ENCODE measurements at regions not wholly inside any gene's neighbourhood (a gene's known extent, or its start where the extent isn't known, plus 50 kb on each side); places are given as distances from the start of the nearest gene placed in this dataset.

DNA sequence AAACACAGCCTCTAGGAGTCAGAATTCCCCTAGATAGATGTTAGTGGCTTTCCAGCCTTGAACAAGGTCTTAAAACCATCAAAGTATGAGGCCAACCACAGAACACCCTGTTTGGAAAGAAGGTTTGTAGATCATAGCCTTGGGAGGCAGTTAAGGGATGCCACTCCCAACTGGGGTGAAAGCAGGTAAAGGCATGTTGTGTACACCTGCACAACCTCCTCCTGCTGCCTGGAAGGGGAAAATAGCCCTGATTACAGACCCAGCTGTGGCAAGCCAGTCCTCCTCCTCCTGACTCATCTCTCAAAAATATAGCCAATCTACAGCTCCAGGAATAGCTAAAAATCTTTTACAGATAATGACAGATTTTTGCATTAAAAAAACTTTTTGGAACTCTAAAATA lies 108.1 kb downstream of the RBM43 start:
- no peak for FAIRE-seq

DNA sequence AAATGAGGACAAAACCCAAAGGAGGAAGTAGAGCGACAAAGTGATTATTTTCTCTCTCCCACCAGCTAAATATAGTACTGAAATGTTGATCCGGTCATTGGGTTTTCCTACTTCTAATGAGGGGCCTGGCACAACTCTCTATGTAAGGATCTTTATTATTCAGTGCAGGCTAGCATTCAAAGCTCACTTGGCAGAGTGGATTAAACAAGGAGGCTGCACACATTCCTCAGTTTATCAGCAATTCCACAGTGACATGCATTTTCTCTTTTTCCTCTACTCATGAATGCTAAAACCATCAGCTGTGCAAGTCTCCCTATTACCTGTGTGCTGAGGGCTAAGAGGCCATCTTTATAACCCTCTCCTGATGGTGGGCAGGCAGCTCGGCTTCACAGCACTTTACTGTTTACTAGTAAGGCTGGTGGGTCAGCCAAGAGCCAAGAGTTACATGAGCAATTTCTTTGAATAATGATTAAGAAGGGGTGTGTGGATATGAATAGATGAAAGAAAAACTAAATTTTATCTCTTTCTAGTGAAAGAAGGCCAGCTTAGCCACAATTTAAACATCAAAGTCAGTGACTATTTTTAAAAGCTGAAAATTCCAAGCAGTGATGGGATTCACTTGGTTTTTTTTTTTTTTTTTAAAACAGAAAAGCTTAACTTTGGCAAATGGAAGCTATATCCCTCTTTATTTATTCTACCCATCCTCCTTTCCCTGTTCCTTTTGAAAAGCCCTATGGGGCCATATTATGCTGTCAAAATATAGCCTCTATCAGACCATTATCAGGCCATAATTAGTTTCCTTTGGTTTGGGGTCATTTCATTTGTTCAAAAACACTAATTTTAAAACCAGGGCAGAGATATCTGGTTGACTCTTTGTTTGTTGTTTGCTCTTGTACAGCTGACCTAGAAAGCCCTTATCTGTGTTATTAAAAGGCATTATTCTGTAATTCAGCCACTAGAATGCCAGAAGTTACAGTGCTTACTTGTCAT lies 111.0 kb downstream of the RBM43 start:
- no peak for FAIRE-seq

DNA sequence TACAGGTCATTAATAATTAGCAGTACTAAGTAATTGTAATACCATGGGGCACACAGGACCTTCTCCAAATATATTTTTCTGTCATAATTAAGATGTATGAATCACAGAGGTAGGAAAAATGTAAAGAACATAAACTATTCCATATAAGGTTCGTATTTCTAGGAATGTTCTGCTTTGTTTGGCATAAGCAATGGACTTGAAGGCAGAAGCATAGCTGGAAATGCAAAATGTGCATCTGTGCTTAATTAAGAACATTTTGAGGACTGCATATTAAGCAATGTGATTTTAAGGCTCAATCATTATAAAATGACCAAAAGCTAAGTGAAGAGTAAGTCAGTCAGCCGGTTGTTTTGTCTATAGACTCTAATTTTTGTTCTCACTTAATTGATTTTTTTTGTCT lies 123.2 kb downstream of the RBM43 start:
- no peak for FAIRE-seq

DNA sequence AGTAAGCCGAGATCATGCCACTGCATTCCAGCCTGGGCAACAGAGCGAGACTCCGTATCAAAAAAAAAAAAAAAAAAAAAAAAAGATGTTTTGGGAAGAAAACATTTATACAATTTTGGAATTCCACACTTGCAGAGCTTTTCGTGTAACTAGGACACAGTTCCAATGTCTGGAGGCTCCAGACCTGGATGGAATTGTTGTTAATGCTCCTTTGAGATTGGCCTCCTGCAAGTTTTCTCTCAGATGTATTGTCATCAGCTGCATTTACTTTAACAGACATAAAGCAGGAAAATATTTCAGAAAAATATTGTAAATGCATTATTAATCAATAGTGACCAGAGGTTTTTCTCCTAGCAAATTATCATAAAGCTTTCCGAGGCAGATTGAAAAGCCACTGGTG lies 124.1 kb downstream of the RBM43 start:
- FAIRE-seq: no peak

DNA sequence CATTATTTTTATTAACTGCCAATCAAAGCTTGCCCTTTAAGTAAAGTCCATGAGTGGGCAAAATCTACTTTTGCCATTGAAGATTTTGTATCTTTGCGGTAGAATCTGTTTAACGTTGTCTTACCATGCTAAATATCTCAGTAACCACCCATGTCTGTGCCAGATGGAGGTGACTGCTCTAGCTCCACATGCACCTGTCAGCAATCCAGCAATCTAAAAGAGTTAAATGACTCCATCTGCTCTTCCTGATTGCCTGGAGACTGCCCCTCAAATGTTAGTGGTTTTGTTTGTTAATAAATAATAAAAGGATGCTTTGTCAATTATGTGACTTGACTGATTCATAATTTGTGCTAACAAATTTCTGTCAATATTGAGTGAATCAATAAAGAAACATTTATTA lies 141.7 kb downstream of the RBM43 start:
- no peak for FAIRE-seq

DNA sequence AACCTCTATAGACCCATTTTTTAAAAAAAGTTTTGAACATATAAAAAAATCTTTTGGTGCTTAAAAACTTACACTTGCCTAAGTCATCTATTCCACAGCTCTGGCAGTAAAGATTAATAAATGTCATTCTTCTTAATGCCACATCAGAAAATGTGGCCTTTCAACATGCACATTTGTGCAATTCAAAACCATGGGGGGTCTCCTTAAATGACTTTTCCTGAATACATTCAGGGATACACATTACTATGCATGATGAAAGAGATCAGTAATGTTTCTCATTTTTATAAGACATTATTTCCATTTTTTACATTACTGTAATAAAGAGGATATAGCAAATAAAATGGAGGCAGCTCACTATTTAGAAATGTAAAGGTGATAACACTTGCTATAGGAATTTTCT lies 142.3 kb downstream of the RBM43 start:
- FAIRE-seq: no peak

DNA sequence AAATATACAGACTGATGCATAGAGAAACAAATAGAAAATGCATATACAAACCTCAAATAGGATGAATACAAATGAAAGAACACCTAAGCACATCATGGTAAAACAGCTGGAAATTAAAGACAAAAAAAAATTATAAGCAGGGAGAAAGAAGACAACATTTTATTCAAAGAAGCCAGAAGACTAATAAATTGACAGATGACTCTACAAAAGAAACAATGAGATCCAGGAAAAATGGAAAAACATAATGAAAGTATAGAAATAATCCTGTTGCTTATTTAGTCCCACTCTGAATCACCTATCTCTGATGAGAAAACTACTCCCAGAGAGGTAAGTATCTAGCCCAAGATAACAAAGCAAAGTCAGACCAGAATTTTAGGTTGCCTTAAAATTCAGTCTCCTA lies 143.4 kb downstream of the RBM43 start:
- no peak for FAIRE-seq

DNA sequence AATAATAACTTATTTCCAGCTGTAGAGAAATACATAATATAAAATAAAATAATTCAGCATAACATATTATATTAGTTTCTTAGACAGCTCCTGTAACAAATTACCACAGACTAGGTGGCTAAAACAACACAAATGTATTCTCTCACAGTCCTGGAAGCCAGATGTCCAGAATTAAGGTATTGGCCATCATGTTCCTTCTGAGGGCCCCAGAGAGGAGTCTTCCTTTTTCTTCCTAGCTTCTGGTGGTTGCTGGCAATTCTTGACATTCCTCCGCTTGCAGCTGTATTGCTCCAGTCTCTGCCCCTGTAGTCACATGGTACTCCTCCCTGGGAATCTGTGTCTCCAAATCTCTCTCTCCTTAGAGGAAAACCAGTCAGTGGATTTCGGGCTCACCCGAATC lies 146.8 kb downstream of the RBM43 start:
- FAIRE-seq: no peak

DNA sequence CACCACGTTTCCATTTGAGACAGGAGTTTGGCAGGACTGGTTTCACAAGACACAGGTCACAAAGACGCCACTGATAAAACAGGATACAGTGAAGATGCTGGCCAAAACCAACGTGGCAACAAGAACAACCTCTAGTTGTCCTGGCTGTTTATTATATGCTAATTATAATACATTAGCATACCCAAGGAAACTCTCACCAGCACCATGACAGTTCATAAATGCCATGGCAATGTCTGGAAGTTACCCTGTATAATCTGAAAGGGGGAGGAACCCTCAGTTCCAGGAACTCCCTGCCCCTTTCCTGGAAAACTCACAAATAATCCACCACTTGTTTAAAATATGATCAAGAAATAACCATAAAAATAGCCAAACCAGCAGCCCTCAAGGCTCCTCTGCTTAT lies 148.3 kb downstream of the RBM43 start:
- no peak for FAIRE-seq

DNA sequence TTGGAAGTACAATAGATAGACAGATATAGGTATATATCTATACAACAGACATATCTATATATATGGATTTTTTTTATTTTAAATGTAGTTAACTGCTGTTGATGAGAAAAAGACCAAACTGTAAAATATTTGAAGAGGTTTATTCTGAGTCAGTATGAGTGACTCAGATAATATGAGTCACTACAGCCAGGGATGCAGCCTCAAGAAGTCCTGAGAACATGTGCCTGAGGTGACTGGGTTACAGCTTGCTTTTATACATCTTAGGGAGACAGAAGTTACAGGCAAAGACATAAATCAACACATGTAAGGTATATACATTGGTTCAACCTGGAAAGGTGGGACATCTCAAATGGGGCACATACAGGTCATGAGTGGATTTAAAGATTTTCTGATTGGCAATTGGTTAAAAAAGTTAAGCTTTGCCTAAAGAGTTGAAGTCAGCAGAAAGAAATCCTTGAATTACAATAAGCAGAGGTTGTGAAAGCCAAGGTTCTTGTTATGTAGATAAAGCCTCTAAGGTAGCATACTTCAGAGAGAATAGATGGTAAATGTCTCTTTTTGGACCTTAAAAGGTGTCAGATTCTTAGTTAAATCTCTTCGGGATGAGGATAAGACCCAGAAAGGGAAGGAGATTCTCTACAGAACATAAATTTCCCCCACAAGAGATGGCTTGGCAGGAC lies 149.9 kb downstream of the RBM43 start:
- no peak for FAIRE-seq

DNA sequence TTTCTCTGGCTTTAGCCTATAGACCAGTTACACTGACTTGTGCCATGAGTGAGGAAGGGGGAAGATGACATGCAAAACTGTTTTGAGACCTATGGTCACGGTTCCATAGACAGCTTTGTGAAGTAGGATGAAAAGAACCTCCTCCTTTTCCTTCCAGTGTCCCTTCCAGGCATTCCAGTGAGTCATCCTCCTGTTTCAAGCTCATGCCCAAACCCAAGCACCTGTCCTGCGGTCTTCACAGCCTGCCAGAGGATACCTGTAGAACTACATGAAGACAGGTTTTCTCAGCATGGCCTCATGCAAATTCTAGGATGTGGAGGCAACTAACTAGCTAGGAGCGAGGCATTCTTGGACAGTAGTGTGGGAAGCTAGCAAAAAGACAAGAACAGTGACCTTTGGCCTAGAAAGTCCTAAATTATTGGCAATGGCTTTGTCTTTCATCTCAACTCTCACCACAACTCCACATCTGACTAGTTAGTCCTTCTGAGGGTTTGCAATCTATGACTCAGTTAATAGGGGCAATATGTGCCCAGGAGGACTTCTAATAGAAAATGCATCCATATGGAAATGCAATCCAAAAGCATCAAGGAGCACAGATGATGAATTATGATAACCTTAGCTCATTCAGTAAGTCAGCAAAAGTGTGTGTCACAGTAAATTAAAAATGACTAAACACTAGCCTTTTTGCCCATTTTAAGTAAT lies 154.7 kb downstream of the RBM43 start:
- no peak for FAIRE-seq

DNA sequence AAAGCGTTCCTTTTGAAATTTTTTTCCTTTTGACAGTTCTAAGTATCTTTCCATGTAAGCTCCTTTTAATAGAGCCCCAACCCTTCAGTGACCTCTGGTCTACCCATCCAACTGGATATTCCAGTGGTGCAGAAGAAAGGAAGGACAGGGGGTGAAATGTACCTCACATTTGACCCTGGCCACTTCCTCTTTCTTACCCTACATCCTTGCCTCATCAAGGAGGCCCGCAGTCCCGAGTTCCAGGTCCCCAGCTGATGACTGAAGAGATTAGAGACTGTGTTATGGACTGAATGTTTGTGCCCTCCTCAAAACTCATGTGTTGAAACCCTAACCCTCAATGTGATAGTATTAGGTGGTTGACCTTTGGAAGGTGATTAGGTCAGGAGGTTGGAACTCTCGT lies 158.1 kb downstream of the RBM43 start:
- FAIRE-seq: no peak

DNA sequence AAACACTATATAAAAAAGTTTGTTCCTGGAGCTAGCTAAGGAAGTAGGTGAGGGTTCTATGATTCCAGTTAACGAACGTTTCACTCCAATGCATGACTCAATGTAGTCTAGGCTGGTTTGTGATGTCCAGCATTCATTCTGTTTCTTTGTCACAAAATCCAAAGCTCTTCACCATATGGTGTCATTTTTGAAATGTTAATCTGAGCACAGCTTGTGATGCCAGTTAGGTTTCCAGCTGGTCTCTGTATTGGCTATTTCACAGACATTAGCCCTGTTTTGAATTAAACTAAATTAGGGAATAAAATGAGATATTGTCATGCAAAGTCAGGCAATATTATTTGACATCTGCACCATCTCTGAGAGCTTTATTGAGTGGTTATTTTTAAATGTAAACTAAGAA lies 159.4 kb downstream of the RBM43 start:
- no peak for FAIRE-seq

DNA sequence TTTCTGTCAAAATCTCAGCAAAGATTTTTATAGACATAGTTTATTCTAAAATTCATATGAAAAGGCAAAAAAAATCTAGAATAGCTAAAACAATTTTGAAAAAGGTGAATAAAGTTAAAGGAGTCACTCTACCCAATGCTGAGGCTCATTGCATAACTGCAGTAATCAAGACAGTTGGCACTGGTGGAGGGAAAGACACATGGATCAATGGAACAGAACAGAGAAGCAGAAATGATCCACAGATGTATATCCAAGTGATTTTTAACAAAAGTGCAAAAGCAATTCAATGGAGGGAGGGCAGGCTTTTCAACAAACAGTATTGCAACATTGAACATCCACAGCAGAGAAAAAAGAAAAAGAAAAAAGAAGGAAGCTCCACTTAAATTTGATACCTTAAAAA lies 162.8 kb downstream of the RBM43 start:
- no peak for FAIRE-seq

DNA sequence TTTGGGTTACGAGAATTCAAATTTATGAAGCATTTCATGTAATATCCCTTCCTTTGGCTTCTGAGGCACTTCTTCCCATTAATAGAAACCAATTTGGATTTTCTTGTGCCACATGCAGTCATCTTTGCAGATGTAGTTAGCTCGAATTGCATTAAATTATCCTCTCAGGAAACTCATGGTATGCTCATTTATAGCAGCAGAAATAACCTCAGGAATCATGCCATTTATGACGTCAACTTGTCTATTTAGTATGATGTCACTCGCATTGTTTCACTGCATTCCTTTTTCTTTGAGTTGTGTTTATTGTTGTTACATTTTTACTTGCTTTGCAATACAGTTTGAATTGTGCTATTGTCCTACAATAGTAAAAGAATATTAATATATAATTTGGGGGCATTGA lies 163.8 kb downstream of the RBM43 start:
- FAIRE-seq: no peak

DNA sequence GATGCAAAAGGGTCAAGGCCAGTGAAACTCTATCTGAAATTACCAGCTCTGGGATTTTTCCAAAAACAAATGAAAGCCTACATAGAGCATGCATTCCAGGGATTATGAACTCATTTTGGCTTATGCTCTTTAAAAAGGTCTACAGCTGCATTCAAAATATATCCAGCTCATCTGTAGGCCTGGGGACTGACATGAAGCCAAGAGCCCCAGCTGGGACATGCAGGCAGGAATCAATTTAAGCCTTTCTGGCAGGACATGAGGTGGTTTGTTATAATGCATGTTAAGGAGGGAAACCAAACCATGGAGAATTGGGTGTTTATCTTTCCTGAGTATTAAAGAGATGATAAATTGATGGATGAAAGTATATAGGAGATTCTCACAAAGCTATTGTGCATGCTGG lies 164.5 kb downstream of the RBM43 start:
- FAIRE-seq: no peak

DNA sequence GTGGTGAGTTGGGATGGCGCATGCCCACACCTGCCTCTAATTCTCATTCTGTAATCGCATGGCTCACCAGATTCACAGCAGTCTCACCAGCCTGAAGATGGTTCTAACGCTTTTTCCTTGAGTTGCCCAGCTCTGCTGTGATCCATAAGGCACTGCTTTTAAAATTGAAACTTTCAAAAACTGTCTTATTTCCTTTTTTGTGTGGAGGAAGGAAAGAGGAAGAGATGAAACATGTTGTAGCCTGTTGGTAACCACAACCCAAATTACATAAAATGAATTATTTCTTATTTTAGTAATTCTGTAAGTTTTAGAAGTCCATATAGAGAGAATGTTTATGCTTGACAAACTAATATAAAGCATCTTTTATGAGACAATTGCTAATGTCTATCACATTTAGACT lies 165.4 kb downstream of the RBM43 start:
- no peak for FAIRE-seq

DNA sequence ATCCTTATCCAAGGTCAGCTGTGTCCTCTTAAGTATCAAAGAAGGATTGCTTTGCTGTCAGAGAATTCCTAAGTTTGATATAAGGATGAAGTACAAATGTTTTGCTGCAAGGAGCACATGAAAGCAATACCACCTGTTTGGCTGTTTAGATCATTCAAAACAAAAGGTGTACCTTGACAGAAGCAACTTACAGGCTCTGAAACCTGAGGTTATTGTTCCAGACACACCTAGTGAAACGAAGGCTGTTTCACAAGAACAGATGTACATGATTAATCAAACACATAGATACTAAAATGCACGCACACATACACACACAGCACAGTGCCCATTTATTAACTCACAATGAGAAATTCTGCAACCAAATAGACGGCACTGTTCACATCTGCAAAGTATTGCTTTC lies 166.2 kb downstream of the RBM43 start:
- FAIRE-seq: no peak

DNA sequence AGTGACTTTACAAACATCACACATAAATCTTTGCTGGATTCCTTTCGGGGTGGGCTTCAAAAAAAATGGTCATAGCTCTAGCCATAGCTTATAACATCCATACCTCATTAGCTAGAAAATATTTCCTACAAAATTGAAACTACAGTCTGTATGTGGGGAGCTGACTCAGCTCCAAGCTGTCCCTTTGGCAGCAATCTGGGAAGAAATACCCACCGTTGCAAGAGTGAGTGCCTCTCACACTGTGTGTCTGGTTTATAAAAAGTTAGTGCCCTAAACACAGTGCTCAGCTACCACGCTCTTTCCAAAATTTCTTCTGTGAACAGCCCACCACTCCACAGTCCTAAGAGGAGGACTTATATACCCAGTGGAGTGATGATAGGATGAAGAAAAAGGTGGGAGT lies 170.1 kb downstream of the RBM43 start:
- no peak for FAIRE-seq

DNA sequence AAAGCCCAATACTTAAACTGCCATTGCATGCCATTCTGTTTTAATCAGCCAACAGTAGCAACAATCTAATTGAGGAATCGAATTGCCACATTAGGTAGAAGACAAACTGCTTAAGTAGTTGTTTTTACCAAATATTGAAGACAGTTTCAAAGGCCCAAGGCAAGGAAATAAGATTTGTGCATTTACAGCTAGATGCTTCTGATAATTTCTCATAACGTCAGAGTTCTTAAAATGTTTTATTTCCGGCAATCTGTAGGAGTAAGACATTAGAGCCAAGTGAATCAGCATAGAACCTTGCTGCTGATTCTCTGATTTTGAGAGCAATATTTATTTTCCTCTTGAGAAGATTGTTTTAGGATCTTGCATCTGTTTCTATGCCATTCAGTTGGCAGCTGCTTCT lies 174.3 kb downstream of the RBM43 start:
- FAIRE-seq: no peak

DNA sequence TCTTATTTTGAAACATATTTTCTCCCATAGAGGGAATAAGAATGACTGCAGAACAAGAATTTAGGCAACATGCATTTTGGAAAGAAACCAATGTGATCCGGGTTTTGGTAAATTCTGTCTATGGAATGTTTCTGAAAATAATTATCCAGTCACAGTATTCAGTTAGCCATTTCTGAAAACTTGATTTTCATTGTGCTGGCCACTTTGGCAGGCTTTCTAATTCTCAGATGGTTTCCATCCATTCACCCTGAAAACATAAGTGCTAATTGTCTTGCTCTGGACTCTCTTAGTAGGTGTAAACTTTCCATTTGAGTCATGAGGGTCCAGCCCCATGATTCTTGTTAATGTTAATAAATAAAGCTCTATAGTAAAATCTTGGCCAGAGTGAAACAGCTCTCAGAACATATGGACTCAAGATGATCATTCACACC lies 176.5 kb downstream of the RBM43 start:
- FAIRE-seq: no peak

DNA sequence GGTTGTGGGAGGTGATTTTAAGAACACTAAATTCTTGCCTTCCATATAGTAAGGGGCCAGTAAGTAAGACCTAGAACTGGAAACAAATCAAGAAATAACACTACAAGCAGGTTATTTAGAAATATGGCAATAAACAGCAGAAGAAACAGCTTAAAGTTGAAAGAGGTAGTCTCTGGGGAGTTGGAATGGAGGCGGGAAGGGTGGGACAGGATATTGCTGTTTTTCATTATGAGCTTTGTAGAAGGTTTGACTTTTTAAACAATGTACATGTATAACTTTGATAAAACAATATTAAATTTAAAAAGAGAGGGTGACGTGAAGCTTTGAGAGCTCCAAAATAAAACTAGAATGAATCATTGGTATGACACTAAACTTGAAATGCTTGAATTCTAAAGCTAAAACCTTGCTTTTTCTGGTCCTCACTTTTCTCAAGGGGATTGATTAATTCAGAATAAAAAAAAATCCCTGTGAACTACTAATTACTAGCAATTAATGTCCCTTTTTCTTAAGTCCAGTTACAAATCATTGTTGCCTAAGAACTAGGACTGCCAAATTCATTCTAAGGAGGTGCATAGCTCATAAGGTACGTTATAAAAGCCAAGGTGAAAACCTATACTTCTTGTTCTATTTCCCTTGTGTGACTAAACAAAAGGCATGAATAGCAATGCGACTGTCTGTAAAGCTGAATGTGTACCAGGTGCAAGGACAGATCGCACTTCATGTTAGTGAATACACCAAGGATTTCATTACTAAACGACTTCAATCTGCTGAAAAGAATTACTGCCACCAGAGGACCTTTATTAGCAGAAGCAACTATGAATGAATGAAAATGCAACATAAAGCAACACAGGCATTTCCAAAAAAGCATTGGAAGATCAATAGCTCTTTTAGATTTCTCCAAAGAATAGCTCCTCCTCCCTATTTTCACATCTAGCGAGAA lies 177.5 kb downstream of the RBM43 start:
- no peak for FAIRE-seq

DNA sequence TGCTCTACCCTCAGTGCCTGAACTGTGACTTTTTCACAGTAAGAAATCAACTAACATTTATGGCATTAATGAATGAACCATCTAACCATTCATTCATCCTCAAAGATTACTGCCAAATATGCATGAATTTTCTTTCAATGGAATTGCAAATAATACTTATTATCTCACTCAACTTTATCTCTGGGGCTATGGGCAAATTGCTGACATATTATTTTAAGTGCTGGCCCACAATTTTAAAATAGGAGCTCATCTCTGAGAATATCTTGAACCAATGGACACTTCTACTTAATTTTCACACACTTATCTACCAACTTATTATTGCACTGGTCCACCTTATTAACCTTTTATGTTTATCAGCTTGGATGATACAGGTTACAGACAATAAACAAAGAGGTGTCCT lies 182.8 kb downstream of the RBM43 start:
- no peak for FAIRE-seq
